GM21717 (cell line): ENCODE measurements at regions not wholly inside any gene's neighbourhood (a gene's known extent, or its start where the extent isn't known, plus 50 kb on each side); places are given as distances from the start of the nearest gene placed in this dataset.
"Not testable (repeated sequence)": the region's sequence is repeated elsewhere in the genome, so short reads cannot be mapped to it uniquely, and the experiment has no call there.

ENCODE experiments used
- ATAC-seq: cut with Tn5 transposase; IDR thresholded peaks from one replicate; pipeline ENCODE4 v1.9.1; 2021; ENCODE audit warnings: mild to moderate bottlenecking, moderate library complexity; ENCODE audit not compliant: unreplicated experiment

- no peak for ATAC-seq
Measured at GRCh38 chr2:75328156-75328555, 128.8 kb upstream of the TACR1 start.

- ATAC-seq = no peak
Measured at GRCh38 chr2:75327334-75327733, 128.0 kb upstream of the TACR1 start.

GRCh38 chr2:75326645-75327044, 127.3 kb upstream of the TACR1 start:
- no peak for ATAC-seq

GRCh38 chr2:75325594-75325993, 126.3 kb upstream of the TACR1 start:
- no peak for ATAC-seq

GRCh38 chr2:75324861-75325284, 125.6 kb upstream of the TACR1 start:
- no peak for ATAC-seq

GRCh38 chr2:75324141-75324540, 124.8 kb upstream of the TACR1 start:
- no peak for ATAC-seq

GRCh38 chr2:75321599-75321922, 122.2 kb upstream of the TACR1 start:
- ATAC-seq = no peak

GRCh38 chr2:75320898-75321598, 121.7 kb upstream of the TACR1 start:
- ATAC-seq = no peak

- ATAC-seq = no peak
Measured at GRCh38 chr2:75319951-75320350, 120.6 kb upstream of the TACR1 start.

- ATAC-seq = no peak
Measured at GRCh38 chr2:75317802-75318201, 118.5 kb upstream of the TACR1 start.

- ATAC-seq = no peak
Measured at GRCh38 chr2:75317316-75317715, 118.0 kb upstream of the TACR1 start.

GRCh38 chr2:75315436-75315835, 116.1 kb upstream of the TACR1 start:
- no peak for ATAC-seq

GRCh38 chr2:75311993-75312392, 112.7 kb upstream of the TACR1 start:
- ATAC-seq = peak; percentile 100

- no peak for ATAC-seq
Measured at GRCh38 chr2:75311521-75311920, 112.2 kb upstream of the TACR1 start.

GRCh38 chr2:75310876-75311275, 111.6 kb upstream of the TACR1 start:
- ATAC-seq = no peak

- ATAC-seq = no peak
Measured at GRCh38 chr2:75309596-75310463, 110.5 kb upstream of the TACR1 start.

GRCh38 chr2:75303227-75303626, 103.9 kb upstream of the TACR1 start:
- no peak for ATAC-seq

GRCh38 chr2:75294362-75294761, 95.0 kb upstream of the TACR1 start:
- no peak for ATAC-seq

- ATAC-seq = no peak
Measured at GRCh38 chr2:75292826-75293225, 93.5 kb upstream of the TACR1 start.

GRCh38 chr2:75290600-75291150, 91.4 kb upstream of the TACR1 start:
- no peak for ATAC-seq

- ATAC-seq = no peak
Measured at GRCh38 chr2:75289771-75290170, 90.5 kb upstream of the TACR1 start.

- not testable (repeated sequence) for ATAC-seq
Measured at GRCh38 chr2:75289178-75289577, 89.9 kb upstream of the TACR1 start.
